NT2/D1 (cell line): ENCODE measurements at regions not wholly inside any gene's neighbourhood (a gene's known extent, or its start where the extent isn't known, plus 50 kb on each side); places are given as distances from the start of the nearest gene placed in this dataset.

Source experiments
- DNase-seq: peaks from one replicate; pipeline ENCODE4 v3.0.0-alpha.2; 2011; ENCODE audit warnings: low read depth, low spot score
- H3K27me3 ChIP-seq: 2 replicates; pipeline ENCODE4 v1.6.0; 2011; ENCODE audit warnings: mild to moderate bottlenecking; ENCODE audit not compliant: insufficient read length, insufficient read depth
- H3K36me3 ChIP-seq: 2 replicates; pipeline ENCODE4 v1.6.1; 2011; ENCODE audit warnings: mild to moderate bottlenecking, low read length, mixed read lengths; ENCODE audit not compliant: insufficient read depth, insufficient read length
- H3K4me1 ChIP-seq: 2 replicates; pipeline ENCODE4 v1.5.1; 2011; ENCODE audit not compliant: insufficient read depth, insufficient read length
- H3K4me3 ChIP-seq: 2 replicates; pipeline ENCODE4 v1.5.1; 2011; ENCODE audit warnings: low read depth; ENCODE audit not compliant: insufficient read length
- H3K9ac ChIP-seq: 2 replicates; pipeline ENCODE4 v1.6.0; 2011; ENCODE audit warnings: low read depth; ENCODE audit not compliant: insufficient read length
- H3K9me3 ChIP-seq: 2 replicates; pipeline ENCODE4 v1.5.1; 2011; ENCODE audit warnings: mild to moderate bottlenecking, low read length; ENCODE audit not compliant: insufficient read depth
- SUZ12 ChIP-seq: IDR thresholded peaks from 2 replicates; pipeline ENCODE4 v1.6.1; 2011; ENCODE audit not compliant: insufficient read length, insufficient read depth; ENCODE audit errors: extremely low read depth
- YY1 ChIP-seq: IDR thresholded peaks from 2 replicates; pipeline ENCODE4 v1.6.1; 2011; ENCODE audit not compliant: insufficient read length, insufficient read depth
- ZNF274 ChIP-seq: IDR thresholded peaks from 2 replicates; pipeline ENCODE4 v1.6.1; 2011; ENCODE audit warnings: mild to moderate bottlenecking, low read depth, low read length

DNA sequence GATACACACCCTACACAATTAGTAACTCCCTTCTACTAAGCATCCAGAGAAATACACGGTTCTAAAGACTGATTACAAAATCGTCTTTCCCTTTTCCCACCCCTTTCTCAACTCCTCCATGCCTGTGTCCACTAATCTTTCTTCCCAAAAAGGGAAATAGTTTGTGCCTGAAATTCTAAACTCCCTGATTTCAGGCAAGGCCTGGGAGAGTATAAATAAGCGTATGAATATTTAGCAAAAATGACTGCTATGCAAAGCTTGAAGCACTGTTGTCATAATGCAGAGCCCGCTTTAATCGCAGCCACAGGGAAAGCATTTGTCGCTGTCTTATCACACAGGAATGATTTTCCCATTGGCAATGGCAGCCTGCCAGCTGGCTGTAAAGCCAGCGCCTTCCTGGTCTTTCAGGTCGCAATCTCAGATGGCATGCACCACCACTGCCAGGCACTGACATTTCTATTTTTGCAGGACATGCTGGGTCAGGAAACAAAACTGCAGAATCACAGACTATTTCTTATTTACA lies 142.9 kb upstream of the PCGF5 start:
- no peak overlapping the region for H3K4me3 ChIP-seq
- no peak overlapping the region for H3K9ac ChIP-seq
- H3K36me3 ChIP-seq = no peaks in the 10 kb centered on the region
- TF ChIP-seq ZNF274 (no peak), SUZ12 (no peak), YY1 (no peak)
- no peaks in the 10 kb centered on the region for H3K9me3 ChIP-seq
- DNase-seq = no peak
- H3K4me1 ChIP-seq = no peaks in the 10 kb centered on the region
- no peaks in the 10 kb centered on the region for H3K27me3 ChIP-seq

DNA sequence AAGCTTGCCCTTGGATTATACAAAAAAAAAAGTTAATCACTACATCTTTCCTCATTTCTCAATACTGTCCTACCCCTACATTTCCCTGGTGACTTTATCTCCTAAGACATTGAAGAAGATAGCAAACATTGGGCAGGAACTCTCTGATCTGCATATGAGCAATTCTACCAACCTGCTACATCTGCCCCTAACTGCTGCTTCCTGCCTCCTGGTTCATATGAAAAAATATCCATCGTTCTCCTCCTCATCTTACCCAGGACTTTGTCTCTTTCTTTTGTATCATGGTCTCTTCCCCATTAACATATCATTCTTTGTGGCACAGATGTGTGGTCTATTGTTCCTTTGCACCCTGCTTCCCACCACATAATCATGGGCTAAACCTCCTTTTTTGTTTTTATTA lies 139.7 kb upstream of the PCGF5 start:
- Histone ChIP-seq H3K4me3 (no peak overlapping the region), H3K4me1 (no peaks in the 10 kb centered on the region), H3K9me3 (no peaks in the 10 kb centered on the region), H3K27me3 (no peaks in the 10 kb centered on the region), H3K36me3 (no peaks in the 10 kb centered on the region), H3K9ac (no peak overlapping the region)
- no peak for TF ChIP-seq ZNF274
- TF ChIP-seq SUZ12 = no peak
- TF ChIP-seq YY1 = no peak
- DNase-seq = no peak

DNA sequence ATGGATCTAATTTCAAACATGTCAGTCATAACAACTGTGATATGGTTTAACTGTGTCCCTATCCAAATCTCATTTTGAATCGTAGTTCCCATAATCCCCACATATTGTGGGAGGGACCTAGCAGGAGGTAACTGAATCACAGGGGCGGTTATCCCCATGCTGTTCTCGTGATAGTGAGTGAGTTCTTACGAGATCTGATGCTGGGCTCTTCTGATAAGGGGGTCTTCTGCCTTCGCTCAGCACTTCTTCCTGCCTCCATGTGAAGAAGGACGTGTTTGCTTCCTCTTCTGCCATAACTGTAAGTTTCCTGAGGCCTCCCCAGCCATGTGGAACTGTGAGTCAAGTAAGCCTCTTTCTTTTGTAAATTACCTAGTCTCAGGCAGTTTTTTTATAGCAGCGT lies 138.0 kb upstream of the PCGF5 start:
- Histone ChIP-seq H3K9ac (no peak overlapping the region), H3K4me1 (no peaks in the 10 kb centered on the region)
- TF ChIP-seq ZNF274 (no peak), SUZ12 (no peak), YY1 (no peak)

GRCh38 chr10:91088300-91089140 lies 131.9 kb upstream of the PCGF5 start:
- TF ChIP-seq YY1 = no peak
- TF ChIP-seq SUZ12 = no peak
- TF ChIP-seq ZNF274 = no peak
- H3K4me3 ChIP-seq = no peak overlapping the region
- no peak overlapping the region for H3K9ac ChIP-seq
- peaks cover 12% of the 10 kb centered on the region for H3K9me3 ChIP-seq
- no peak for DNase-seq
- H3K27me3 ChIP-seq = no peaks in the 10 kb centered on the region
- no peaks in the 10 kb centered on the region for H3K36me3 ChIP-seq
- H3K4me1 ChIP-seq = no peaks in the 10 kb centered on the region

More for the DNA sequence above, 138.0 kb upstream of the PCGF5 start:
- Histone ChIP-seq H3K36me3 (no peaks in the 10 kb centered on the region), H3K4me3 (no peak overlapping the region), H3K9me3 (no peaks in the 10 kb centered on the region), H3K27me3 (no peaks in the 10 kb centered on the region)
- no peak for DNase-seq

DNA sequence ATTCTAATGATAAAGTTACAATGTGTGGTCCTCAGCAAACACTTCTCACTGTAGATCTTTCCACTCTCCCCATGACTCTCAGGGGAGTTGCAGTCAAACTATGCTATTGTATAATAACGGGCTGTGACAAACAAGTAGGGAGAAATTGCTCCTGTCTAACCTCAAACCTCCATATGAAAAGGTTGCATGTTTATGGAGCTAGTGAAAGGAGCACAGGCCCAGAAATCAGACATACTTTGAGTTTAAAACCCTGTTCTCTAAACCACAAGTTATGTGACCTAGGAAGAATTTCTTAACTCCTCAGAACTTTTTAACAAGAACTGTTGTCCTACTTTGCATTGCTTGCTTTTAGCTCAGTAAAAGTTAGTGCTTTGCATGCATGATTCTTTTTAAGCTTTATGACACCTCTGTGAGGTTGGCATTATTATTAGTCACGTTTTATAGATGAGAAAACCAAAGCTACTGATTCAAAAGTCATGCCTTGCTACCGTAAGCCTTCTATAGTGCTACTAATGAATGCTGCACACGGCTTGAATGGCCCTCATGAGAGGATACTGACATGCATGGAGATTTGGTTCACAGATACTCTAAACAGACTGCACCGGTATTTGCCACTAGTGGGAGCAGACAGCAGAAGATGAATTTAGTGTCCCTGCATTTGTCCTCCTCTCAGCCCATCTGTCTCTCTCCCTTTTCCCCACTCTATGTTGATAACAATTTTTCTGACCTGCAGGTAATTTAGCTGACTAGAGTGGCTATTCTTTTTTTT lies 129.5 kb upstream of the PCGF5 start:
- Histone ChIP-seq H3K9me3 (peaks cover 24% of the 10 kb centered on the region), H3K9ac (no peak overlapping the region), H3K27me3 (no peaks in the 10 kb centered on the region), H3K4me3 (no peak overlapping the region), H3K4me1 (no peaks in the 10 kb centered on the region), H3K36me3 (no peaks in the 10 kb centered on the region)
- no peak for DNase-seq
- no peak for TF ChIP-seq YY1
- TF ChIP-seq SUZ12 = no peak
- no peak for TF ChIP-seq ZNF274

DNA sequence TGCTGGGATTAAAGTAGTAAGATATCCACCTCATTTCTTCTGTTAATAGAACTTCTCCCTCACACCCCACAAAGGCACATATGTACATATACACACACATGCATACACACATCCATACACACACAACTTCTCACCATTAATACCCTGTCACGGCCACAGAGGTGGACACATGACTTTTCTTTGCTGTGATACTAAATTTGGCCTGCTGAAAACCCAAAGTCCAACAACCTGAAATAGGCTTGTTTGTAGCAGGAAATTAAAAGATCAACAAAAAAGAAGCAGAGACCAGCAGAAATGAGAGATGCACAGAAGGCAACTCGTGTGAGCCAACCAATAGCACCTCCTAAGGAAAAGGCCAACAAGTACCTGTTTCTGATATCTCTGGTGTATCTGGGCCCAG lies 128.7 kb upstream of the PCGF5 start:
- Histone ChIP-seq H3K4me1 (no peaks in the 10 kb centered on the region), H3K27me3 (no peaks in the 10 kb centered on the region), H3K9ac (no peak overlapping the region), H3K4me3 (no peak overlapping the region), H3K9me3 (peaks cover 25% of the 10 kb centered on the region), H3K36me3 (no peaks in the 10 kb centered on the region)
- DNase-seq = no peak
- no peak for TF ChIP-seq YY1
- TF ChIP-seq SUZ12 = no peak
- no peak for TF ChIP-seq ZNF274

- Histone ChIP-seq H3K36me3 (no peaks in the 10 kb centered on the region), H3K4me1 (no peaks in the 10 kb centered on the region), H3K4me3 (no peak overlapping the region), H3K9ac (no peak overlapping the region), H3K27me3 (no peaks in the 10 kb centered on the region), H3K9me3 (peaks cover 33% of the 10 kb centered on the region)
- TF ChIP-seq SUZ12 (no peak), ZNF274 (no peak), YY1 (no peak)
- DNase-seq = no peak
Measured at GRCh38 chr10:91096274-91096673, 124.2 kb upstream of the PCGF5 start.
